Mesodermal cell (in vitro differentiated cells): ENCODE measurements at regions not wholly inside any gene's neighbourhood (a gene's known extent, or its start where the extent isn't known, plus 50 kb on each side); places are given as distances from the start of the nearest gene placed in this dataset.
"Not testable (repeated sequence)": the region's sequence is repeated elsewhere in the genome, so short reads cannot be mapped to it uniquely, and the experiment has no call there.

Experiments
- H3K27ac ChIP-seq: 2 replicates; pipeline ENCODE4 v1.7.0; 2013; ENCODE audit warnings: mild to moderate bottlenecking, low read depth, low read length, moderate library complexity; ENCODE audit not compliant: severe bottlenecking
- H3K36me3 ChIP-seq: 2 replicates; pipeline ENCODE4 v1.7.1; 2013; ENCODE audit warnings: mild to moderate bottlenecking, low read length, moderate library complexity; ENCODE audit not compliant: control insufficient read depth, insufficient read depth
- H3K4me1 ChIP-seq: one replicate; pipeline ENCODE4 v1.7.1; 2013; ENCODE audit warnings: mild to moderate bottlenecking, low read length; ENCODE audit not compliant: insufficient read depth, control insufficient read depth, poor library complexity, severe bottlenecking
- H3K4me3 ChIP-seq: 2 replicates; pipeline ENCODE4 v1.7.0; 2013; ENCODE audit warnings: low read length, control low read depth, mild to moderate bottlenecking; ENCODE audit not compliant: insufficient read depth, poor library complexity, severe bottlenecking; ENCODE audit errors: extremely low read depth
- H3K9me3 ChIP-seq: 2 replicates; pipeline ENCODE4 v1.7.1; 2013; ENCODE audit warnings: mild to moderate bottlenecking, low read length, moderate library complexity; ENCODE audit not compliant: control insufficient read depth
- WGBS, 2 experiments: methylation state at CpG; one replicate each; pipeline ENCODE4 v1.1.5; 2013; ENCODE audit warnings: missing lambda C conversion rate in 2 of 2; ENCODE audit not compliant: insufficient coverage in 2 of 2; 5-methylcytosine and 5-hydroxymethylcytosine counted together

- no CpG with 5 or more reads among the region's 5 CpGs for WGBS, 2 experiments
- H3K9me3 ChIP-seq, H3K4me3 ChIP-seq: not testable (repeated sequence)
Measured at GRCh38 chr1:146459308-146459707, 230.5 kb upstream of the NOTCH2NLA start.

GRCh38 chr1:146448877-146449246 is 220.0 kb upstream of the NOTCH2NLA start:
- not testable (repeated sequence) for H3K27ac ChIP-seq, H3K4me3 ChIP-seq, H3K4me1 ChIP-seq, H3K36me3 ChIP-seq, H3K9me3 ChIP-seq
- no CpG with 5 or more reads among the region's 13 CpGs for WGBS, 2 experiments

More at GRCh38 chr1:146459308-146459707, 230.5 kb upstream of the NOTCH2NLA start:
- H3K27ac ChIP-seq, H3K4me1 ChIP-seq, H3K36me3 ChIP-seq: not testable (repeated sequence)

- not testable (repeated sequence) for H3K36me3 ChIP-seq
Measured at GRCh38 chr1:146448212-146448876, 219.5 kb upstream of the NOTCH2NLA start.

GRCh38 chr1:146443871-146444222 is 215.0 kb upstream of the NOTCH2NLA start:
- not testable (repeated sequence) for H3K4me3 ChIP-seq, H3K27ac ChIP-seq, H3K9me3 ChIP-seq, H3K36me3 ChIP-seq, H3K4me1 ChIP-seq
- 87 to 89% methylated on average over 12 of the region's 23 CpGs for WGBS, 2 experiments

More at GRCh38 chr1:146448212-146448876, 219.5 kb upstream of the NOTCH2NLA start:
- H3K4me3 ChIP-seq, H3K27ac ChIP-seq, H3K9me3 ChIP-seq, H3K4me1 ChIP-seq: not testable (repeated sequence)
- WGBS, 2 experiments = no CpG with 5 or more reads among the region's 4 CpGs

GRCh38 chr1:146443088-146443870 is 214.5 kb upstream of the NOTCH2NLA start:
- WGBS, 2 experiments = 93 to 98% methylated on average over 4 to 6 of the region's 29 CpGs
- not testable (repeated sequence) for H3K36me3 ChIP-seq, H3K4me3 ChIP-seq, H3K9me3 ChIP-seq, H3K4me1 ChIP-seq, H3K27ac ChIP-seq

- no CpG with 5 or more reads among the region's 6 CpGs for WGBS, 2 experiments
- not testable (repeated sequence) for H3K27ac ChIP-seq, H3K4me3 ChIP-seq, H3K36me3 ChIP-seq, H3K9me3 ChIP-seq, H3K4me1 ChIP-seq
Measured at GRCh38 chr1:146438543-146438942, 209.7 kb upstream of the NOTCH2NLA start.

GRCh38 chr1:146416642-146417041 is 187.8 kb upstream of the NOTCH2NLA start:
- not testable (repeated sequence) for H3K4me1 ChIP-seq, H3K27ac ChIP-seq
- 100% methylated on average over 1 of the region's 1 CpG; no CpG with 5 or more reads in 1 of the 2 experiments for WGBS, 2 experiments

GRCh38 chr1:146415017-146415416 is 186.2 kb upstream of the NOTCH2NLA start:
- not testable (repeated sequence) for H3K4me1 ChIP-seq, H3K36me3 ChIP-seq, H3K9me3 ChIP-seq, H3K4me3 ChIP-seq, H3K27ac ChIP-seq
- 83% methylated on average over 2 of the region's 7 CpGs; no CpG with 5 or more reads in 1 of the 2 experiments for WGBS, 2 experiments

More at GRCh38 chr1:146416642-146417041, 187.8 kb upstream of the NOTCH2NLA start:
- not testable (repeated sequence) for H3K36me3 ChIP-seq, H3K9me3 ChIP-seq, H3K4me3 ChIP-seq

- H3K27ac ChIP-seq, H3K36me3 ChIP-seq, H3K9me3 ChIP-seq, H3K4me1 ChIP-seq, H3K4me3 ChIP-seq: not testable (repeated sequence)
- no CpG with 5 or more reads among the region's 6 CpGs for WGBS, 2 experiments
Measured at GRCh38 chr1:146413911-146414310, 185.1 kb upstream of the NOTCH2NLA start.

GRCh38 chr1:146411923-146412322 is 183.1 kb upstream of the NOTCH2NLA start:
- H3K4me1 ChIP-seq, H3K4me3 ChIP-seq, H3K36me3 ChIP-seq, H3K9me3 ChIP-seq, H3K27ac ChIP-seq: not testable (repeated sequence)
- WGBS, 2 experiments = no CpG with 5 or more reads among the region's 3 CpGs

- H3K4me3 ChIP-seq, H3K4me1 ChIP-seq, H3K36me3 ChIP-seq, H3K9me3 ChIP-seq: not testable (repeated sequence)
- 45 to 53% methylated on average over 8 to 13 of the region's 26 CpGs for WGBS, 2 experiments
- peak overlapping the region; percentile 72 for H3K27ac ChIP-seq
Measured at GRCh38 chr1:146409817-146410441, 181.1 kb upstream of the NOTCH2NLA start.
